ENCODE measurements at regions not wholly inside any gene's neighbourhood (a gene's known extent, or its start where the extent isn't known, plus 50 kb on each side); places are given as distances from the start of the nearest gene placed in this dataset.

DNA sequence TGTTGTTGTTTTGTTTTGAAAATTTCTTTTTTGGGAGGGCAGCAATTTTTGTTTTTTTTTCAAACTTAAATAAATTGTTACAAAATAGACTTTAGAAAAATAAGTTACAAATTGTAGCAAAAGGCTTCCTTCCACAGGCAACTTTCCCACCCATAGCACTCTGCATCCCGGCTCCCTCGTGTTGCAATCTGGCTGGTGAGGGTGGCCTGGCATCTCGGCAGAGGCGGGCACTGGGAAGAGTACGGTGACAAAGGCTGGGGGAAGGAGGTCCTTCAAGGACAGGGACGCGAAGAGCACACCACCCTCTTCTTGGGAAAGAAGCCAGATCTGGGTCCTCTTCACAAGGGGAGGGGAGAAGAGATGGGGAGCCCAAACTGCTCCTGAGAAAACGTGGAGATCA is 379.7 kb downstream of the OLFM4 start:
- H3K4me1 ChIP-seq (ENCODE audit: control insufficient read depth in 1 of 2, insufficient read depth in 2 of 2, low read length in 2 of 2), result no peaks in the 10 kb centered on the region
- H3K4me3 ChIP-seq (ENCODE audit: low read depth in 1 of 2, low read length in 2 of 2), result no peak overlapping the region
- no peak overlapping the region for H3K27ac ChIP-seq (ENCODE audit: low read length)
- no peaks in the 10 kb centered on the region for H3K36me3 ChIP-seq (ENCODE audit: control insufficient read depth in 1 of 2, insufficient read depth in 2 of 2, low read length in 2 of 2)
- no peaks in the 10 kb centered on the region for H3K9me3 ChIP-seq (ENCODE audit: control insufficient read depth in 1 of 2, low read length in 2 of 2)
- H3K27me3 ChIP-seq (ENCODE audit: low read depth, low read length), result no peaks in the 10 kb centered on the region

DNA sequence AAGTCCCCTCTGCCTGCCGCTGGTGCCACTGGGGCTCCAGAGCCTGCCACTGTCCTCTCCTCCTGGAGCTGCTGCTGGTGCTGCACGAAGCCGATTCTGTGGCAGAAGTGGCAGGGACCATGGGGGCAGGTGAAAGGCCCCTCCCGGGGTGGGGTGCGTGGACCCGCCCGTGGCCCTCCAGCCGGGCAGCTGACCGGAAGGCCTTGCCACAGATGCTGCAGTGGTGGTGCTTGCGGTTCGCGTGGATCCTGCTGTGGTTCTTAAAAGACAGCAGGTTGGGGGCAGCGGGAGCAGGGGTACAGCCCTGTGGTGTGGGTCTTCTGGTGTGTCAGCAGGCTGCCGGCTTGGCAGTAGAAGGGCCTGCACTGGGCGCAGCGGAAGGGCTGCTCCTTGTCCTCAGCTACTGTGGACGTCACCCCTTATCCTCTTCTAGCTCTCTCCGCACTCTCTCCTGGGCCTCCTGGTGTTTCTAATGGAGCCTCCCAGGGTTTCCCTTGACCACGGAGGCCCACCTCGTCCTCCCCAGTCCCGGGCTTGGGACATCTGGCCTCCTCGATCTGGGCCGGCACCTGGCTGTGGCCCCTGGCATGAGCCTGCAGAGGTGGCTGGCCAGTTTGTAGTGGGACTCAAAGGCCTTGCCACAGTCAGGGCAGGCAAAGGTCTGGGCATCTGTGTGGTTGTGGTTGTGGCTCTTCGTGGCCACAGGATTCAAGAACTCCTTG is 380.4 kb downstream of the OLFM4 start:
- Histone ChIP-seq H3K36me3 (ENCODE audit: control insufficient read depth in 1 of 2, insufficient read depth in 2 of 2, low read length in 2 of 2) (no peaks in the 10 kb centered on the region), H3K4me1 (ENCODE audit: control insufficient read depth in 1 of 2, insufficient read depth in 2 of 2, low read length in 2 of 2) (no peaks in the 10 kb centered on the region), H3K4me3 (ENCODE audit: low read depth in 1 of 2, low read length in 2 of 2) (no peak overlapping the region), H3K27ac (ENCODE audit: low read length) (no peak overlapping the region), H3K9me3 (ENCODE audit: control insufficient read depth in 1 of 2, low read length in 2 of 2) (no peaks in the 10 kb centered on the region), H3K27me3 (ENCODE audit: low read depth, low read length) (no peaks in the 10 kb centered on the region)

DNA sequence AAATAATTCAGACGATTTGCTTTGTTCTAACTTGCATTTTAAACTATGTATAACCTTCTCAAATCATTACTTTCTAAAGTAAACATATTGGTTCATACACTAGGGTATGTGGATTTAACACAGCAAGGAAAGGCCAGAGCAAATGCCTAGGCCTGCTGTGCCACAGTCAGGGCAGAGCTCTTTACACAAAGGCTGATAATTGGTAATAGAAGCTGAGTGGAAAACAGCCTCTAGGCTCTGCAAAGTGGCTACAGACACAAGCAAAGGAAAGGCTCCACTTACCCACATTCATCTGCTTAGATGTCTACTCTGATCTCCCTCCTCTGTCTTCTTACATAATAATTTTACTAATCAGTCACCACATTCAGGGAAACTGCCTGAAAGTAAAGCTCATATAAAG is 382.9 kb downstream of the OLFM4 start:
- Histone ChIP-seq H3K27me3 (ENCODE audit: low read depth, low read length) (no peaks in the 10 kb centered on the region), H3K4me1 (ENCODE audit: control insufficient read depth in 1 of 2, insufficient read depth in 2 of 2, low read length in 2 of 2) (no peaks in the 10 kb centered on the region), H3K27ac (ENCODE audit: low read length) (no peak overlapping the region), H3K9me3 (ENCODE audit: control insufficient read depth in 1 of 2, low read length in 2 of 2) (no peaks in the 10 kb centered on the region), H3K36me3 (ENCODE audit: control insufficient read depth in 1 of 2, insufficient read depth in 2 of 2, low read length in 2 of 2) (no peaks in the 10 kb centered on the region), H3K4me3 (ENCODE audit: low read depth in 1 of 2, low read length in 2 of 2) (no peak overlapping the region)

DNA sequence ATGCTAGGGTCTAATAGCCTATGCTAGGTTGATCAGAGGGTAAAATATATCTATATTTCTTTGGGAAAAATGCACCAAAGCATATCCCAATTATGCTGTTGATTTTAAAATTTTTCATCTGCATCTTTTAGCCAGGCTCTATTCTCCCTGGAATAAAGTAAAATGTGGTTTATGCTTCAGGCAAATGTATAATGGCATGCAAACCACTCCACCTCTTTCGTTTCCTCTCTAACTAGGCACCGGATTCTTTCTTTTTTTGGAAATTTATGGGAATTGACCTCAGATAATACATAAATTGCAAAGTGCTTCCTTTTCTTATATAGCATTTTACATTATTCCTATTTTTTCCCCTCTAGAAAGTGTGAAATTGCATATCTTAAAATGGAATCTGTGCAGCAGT is 386.5 kb downstream of the OLFM4 start:
- H3K27me3 ChIP-seq (ENCODE audit: low read depth, low read length), result no peaks in the 10 kb centered on the region
- H3K27ac ChIP-seq (ENCODE audit: low read length), result no peak overlapping the region
- no peak overlapping the region for H3K4me3 ChIP-seq (ENCODE audit: low read depth in 1 of 2, low read length in 2 of 2)
- no peaks in the 10 kb centered on the region for H3K36me3 ChIP-seq (ENCODE audit: control insufficient read depth in 1 of 2, insufficient read depth in 2 of 2, low read length in 2 of 2)
- H3K4me1 ChIP-seq (ENCODE audit: control insufficient read depth in 1 of 2, insufficient read depth in 2 of 2, low read length in 2 of 2), result no peaks in the 10 kb centered on the region
- H3K9me3 ChIP-seq (ENCODE audit: control insufficient read depth in 1 of 2, low read length in 2 of 2), result no peaks in the 10 kb centered on the region

DNA sequence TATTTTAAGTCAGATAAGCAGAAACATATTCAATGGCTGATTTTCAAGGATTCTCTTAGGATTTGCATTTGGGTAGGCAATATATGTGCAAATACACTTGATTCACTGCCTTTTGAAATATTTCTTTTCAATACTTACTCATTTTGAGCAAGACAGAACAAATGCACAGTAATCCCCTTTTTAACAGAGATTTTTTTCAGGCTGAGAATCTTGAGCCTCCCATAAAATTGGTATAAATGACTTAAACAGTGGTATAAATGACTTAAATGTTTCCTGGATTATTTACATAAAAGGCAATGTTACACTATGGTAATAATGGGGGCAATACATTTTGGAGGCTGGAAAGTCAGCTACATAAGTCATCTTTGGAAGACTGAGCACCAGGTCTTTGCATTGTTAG is 389.0 kb downstream of the OLFM4 start:
- no peaks in the 10 kb centered on the region for H3K4me1 ChIP-seq (ENCODE audit: control insufficient read depth in 1 of 2, insufficient read depth in 2 of 2, low read length in 2 of 2)
- no peaks in the 10 kb centered on the region for H3K9me3 ChIP-seq (ENCODE audit: control insufficient read depth in 1 of 2, low read length in 2 of 2)
- H3K27me3 ChIP-seq (ENCODE audit: low read depth, low read length), result no peaks in the 10 kb centered on the region
- H3K36me3 ChIP-seq (ENCODE audit: control insufficient read depth in 1 of 2, insufficient read depth in 2 of 2, low read length in 2 of 2), result no peaks in the 10 kb centered on the region
- no peak overlapping the region for H3K4me3 ChIP-seq (ENCODE audit: low read depth in 1 of 2, low read length in 2 of 2)
- H3K27ac ChIP-seq (ENCODE audit: low read length), result no peak overlapping the region

DNA sequence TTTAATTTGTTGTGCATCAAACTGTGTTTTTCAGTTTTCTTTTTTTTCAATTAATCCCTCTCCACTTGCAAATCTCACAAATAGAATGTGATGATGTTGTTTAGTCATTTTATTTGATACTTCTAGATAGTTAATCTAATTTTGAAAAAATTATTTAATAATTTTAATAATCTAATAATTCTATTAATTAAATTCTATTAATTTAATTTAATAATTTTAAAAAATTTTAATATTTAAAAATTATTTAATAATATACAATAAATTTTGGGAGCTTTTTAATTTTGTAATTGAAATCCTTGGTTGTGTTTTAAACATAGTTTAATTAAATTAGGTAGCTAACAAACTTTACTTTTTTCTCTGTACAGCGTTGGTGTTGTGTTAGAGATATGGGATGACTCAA is 393.8 kb downstream of the OLFM4 start:
- no peak overlapping the region for H3K27ac ChIP-seq (ENCODE audit: low read length)
- no peaks in the 10 kb centered on the region for H3K9me3 ChIP-seq (ENCODE audit: control insufficient read depth in 1 of 2, low read length in 2 of 2)
- no peaks in the 10 kb centered on the region for H3K4me1 ChIP-seq (ENCODE audit: control insufficient read depth in 1 of 2, insufficient read depth in 2 of 2, low read length in 2 of 2)
- H3K36me3 ChIP-seq (ENCODE audit: control insufficient read depth in 1 of 2, insufficient read depth in 2 of 2, low read length in 2 of 2), result no peaks in the 10 kb centered on the region
- no peaks in the 10 kb centered on the region for H3K27me3 ChIP-seq (ENCODE audit: low read depth, low read length)
- H3K4me3 ChIP-seq (ENCODE audit: low read depth in 1 of 2, low read length in 2 of 2), result no peak overlapping the region

DNA sequence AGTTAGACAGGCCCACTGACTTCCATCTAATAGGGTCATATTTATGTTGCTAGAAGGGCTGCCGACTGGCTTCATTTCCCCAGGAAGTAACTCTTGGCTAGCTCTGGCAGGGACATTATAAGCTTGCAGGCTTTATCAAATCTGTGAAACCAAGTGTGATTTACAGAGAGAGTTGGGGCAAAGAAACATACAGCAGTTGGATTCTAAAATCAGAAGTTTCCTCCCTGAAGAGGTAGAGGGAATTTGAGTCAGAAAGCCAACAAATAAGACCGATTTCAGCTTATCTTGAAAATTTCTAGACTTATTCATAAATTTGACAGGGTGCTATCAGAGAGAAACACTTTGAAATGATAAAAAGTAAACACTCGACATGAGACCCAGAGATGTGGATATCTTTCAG is 407.8 kb downstream of the OLFM4 start:
- H3K36me3 ChIP-seq (ENCODE audit: control insufficient read depth in 1 of 2, insufficient read depth in 2 of 2, low read length in 2 of 2), result no peaks in the 10 kb centered on the region
- H3K4me1 ChIP-seq (ENCODE audit: control insufficient read depth in 1 of 2, insufficient read depth in 2 of 2, low read length in 2 of 2), result no peaks in the 10 kb centered on the region
- H3K27me3 ChIP-seq (ENCODE audit: low read depth, low read length), result no peaks in the 10 kb centered on the region
- H3K9me3 ChIP-seq (ENCODE audit: control insufficient read depth in 1 of 2, low read length in 2 of 2), result peaks cover 0 to 4% of the 10 kb centered on the region in 2 donors
- no peak overlapping the region for H3K27ac ChIP-seq (ENCODE audit: low read length)
- no peak overlapping the region for H3K4me3 ChIP-seq (ENCODE audit: low read depth in 1 of 2, low read length in 2 of 2)

DNA sequence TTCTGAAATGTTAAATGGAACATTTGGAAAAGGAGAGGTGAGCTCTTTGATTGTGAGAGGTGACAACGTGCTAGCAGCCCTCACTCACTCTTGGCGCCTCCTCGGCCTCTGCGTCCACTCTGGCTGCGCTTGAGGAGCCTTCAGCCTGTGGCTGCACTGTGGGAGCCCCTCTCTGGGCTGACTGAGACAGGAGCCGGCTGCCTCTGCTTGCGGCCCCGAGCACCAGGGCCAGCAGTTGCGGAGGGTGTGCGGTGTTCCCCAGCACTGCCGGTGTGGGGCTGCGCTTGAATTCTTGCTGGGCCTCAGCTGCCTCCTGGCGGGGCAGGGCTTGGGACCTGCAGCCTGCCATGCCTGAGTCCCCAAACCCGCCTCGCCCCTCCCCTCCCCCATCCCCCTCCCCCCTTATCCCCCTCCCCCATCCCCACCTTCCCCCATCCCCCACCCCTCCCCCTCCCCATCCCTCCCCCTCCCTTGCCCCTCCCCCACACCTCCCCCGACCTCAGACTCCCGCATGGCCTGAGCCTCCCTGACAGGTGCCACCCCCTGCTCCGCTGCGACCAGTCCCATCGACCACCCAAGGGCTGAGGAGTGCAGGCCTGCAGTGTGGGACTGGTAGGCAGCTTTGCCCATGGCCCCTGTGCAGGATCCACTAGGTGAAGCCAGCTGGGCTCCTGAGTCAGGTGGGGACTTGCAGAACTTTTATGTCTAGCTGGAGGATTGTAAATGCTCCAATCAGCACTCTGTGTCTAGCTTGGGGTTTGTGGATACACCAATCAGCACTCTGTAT is 411.0 kb downstream of the OLFM4 start:
- H3K9me3 ChIP-seq (ENCODE audit: control insufficient read depth in 1 of 2, low read length in 2 of 2), result peaks cover 0 to 4% of the 10 kb centered on the region in 2 donors
- H3K4me1 ChIP-seq (ENCODE audit: control insufficient read depth in 1 of 2, insufficient read depth in 2 of 2, low read length in 2 of 2), result no peaks in the 10 kb centered on the region
- H3K27me3 ChIP-seq (ENCODE audit: low read depth, low read length), result no peaks in the 10 kb centered on the region
- H3K4me3 ChIP-seq (ENCODE audit: low read depth in 1 of 2, low read length in 2 of 2), result no peak overlapping the region
- no peaks in the 10 kb centered on the region for H3K36me3 ChIP-seq (ENCODE audit: control insufficient read depth in 1 of 2, insufficient read depth in 2 of 2, low read length in 2 of 2)
- no peak overlapping the region for H3K27ac ChIP-seq (ENCODE audit: low read length)

DNA sequence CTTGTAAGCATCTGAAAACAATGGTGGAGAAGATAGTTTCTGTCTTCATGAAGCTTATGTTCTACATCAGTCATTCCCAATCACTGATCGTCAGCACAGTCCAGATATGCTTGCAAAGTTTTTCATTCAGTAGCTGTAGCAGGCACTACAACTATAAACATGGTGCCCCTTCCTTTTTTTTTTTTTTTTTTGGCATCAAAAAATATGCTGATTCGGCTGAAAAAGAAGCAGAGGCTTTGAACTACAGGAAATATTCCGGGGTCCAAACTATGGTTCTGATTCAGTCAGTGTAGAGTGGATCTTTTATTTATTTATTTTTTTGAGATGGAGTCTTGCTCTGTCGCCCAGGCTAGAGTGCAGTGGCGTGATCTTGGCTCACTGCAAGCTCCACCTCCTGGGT is 414.4 kb downstream of the OLFM4 start:
- H3K27ac ChIP-seq (ENCODE audit: low read length), result no peak overlapping the region
- H3K9me3 ChIP-seq (ENCODE audit: control insufficient read depth in 1 of 2, low read length in 2 of 2), result peaks cover 0 to 4% of the 10 kb centered on the region in 2 donors
- no peak overlapping the region for H3K4me3 ChIP-seq (ENCODE audit: low read depth in 1 of 2, low read length in 2 of 2)
- no peaks in the 10 kb centered on the region for H3K36me3 ChIP-seq (ENCODE audit: control insufficient read depth in 1 of 2, insufficient read depth in 2 of 2, low read length in 2 of 2)
- no peaks in the 10 kb centered on the region for H3K27me3 ChIP-seq (ENCODE audit: low read depth, low read length)
- no peaks in the 10 kb centered on the region for H3K4me1 ChIP-seq (ENCODE audit: control insufficient read depth in 1 of 2, insufficient read depth in 2 of 2, low read length in 2 of 2)

DNA sequence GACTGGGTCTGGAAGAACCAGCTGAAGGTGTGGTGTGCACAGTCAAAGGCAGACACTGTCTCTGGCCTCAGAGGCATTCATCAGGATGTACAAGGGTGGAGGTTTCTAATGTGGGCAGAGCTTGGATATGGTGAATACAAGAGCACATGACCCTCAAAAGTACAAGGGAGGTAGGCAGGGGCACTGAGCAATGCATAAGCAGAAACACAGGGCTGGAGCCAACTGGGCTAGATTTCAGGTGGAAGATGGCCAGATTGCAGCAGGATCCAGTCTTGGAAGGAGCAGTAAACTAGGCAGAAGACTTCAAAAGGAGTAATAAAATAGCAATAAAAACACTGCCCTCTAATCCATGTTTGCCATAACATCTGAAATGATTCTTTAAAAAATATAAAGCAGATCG is 417.1 kb downstream of the OLFM4 start:
- Histone ChIP-seq H3K9me3 (ENCODE audit: control insufficient read depth in 1 of 2, low read length in 2 of 2) (peaks cover 0 to 8% of the 10 kb centered on the region in 2 donors), H3K4me3 (ENCODE audit: low read depth in 1 of 2, low read length in 2 of 2) (no peak overlapping the region), H3K36me3 (ENCODE audit: control insufficient read depth in 1 of 2, insufficient read depth in 2 of 2, low read length in 2 of 2) (no peaks in the 10 kb centered on the region), H3K27me3 (ENCODE audit: low read depth, low read length) (no peaks in the 10 kb centered on the region), H3K4me1 (ENCODE audit: control insufficient read depth in 1 of 2, insufficient read depth in 2 of 2, low read length in 2 of 2) (no peaks in the 10 kb centered on the region), H3K27ac (ENCODE audit: low read length) (no peak overlapping the region)

DNA sequence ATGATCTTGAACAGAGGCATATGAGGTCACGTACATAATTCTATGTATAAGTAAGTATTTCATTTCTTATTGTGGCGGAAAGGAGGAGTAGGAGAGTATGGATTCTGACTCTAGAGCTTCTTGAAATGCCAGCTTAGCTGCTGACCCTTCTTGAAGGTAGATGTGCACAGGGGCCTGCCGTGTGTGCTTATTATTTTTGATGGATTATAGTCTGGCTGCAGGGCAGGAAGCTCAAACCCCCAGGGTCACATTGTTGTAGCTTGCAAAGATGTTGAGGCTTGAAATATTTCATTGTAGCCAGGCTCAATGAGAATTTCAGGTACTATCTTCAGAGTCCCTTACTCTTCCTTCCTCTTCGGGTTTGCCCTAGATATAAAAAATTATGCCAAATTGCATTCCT is 418.8 kb downstream of the OLFM4 start:
- H3K27ac ChIP-seq (ENCODE audit: low read length), result no peak overlapping the region
- no peak overlapping the region for H3K4me3 ChIP-seq (ENCODE audit: low read depth in 1 of 2, low read length in 2 of 2)

More for the DNA sequence above, 418.8 kb downstream of the OLFM4 start:
- Histone ChIP-seq H3K9me3 (ENCODE audit: control insufficient read depth in 1 of 2, low read length in 2 of 2) (peaks cover 0 to 8% of the 10 kb centered on the region in 2 donors), H3K4me1 (ENCODE audit: control insufficient read depth in 1 of 2, insufficient read depth in 2 of 2, low read length in 2 of 2) (no peaks in the 10 kb centered on the region), H3K27me3 (ENCODE audit: low read depth, low read length) (no peaks in the 10 kb centered on the region), H3K36me3 (ENCODE audit: control insufficient read depth in 1 of 2, insufficient read depth in 2 of 2, low read length in 2 of 2) (no peaks in the 10 kb centered on the region)
